ENCODE measurements at regions not wholly inside any gene's neighbourhood (a gene's known extent, or its start where the extent isn't known, plus 50 kb on each side); places are given as distances from the start of the nearest gene placed in this dataset.
"Not testable (repeated sequence)": the region's sequence is repeated elsewhere in the genome, so short reads cannot be mapped to it uniquely, and the experiment has no call there.

DNA sequence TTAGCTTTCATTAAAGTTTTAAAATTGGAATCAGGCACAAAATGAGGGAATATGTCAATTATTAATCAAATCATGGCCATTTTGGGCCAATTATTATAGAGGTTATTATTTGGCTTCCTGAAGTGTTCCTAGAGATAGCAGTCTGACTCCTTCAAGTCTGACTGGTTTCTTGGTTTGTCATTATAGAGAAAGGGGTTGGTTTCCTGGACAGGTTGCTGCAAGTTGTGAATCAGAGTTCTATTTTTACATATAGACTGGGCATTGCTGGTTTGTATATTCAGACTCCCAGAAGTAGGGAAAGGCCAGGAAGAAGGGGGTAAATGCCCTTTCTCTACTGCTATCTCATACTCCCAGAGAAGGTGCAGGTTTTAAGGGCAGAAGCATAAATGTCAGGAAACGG is 121.4 kb upstream of the CEP162 start:
- DNase-seq, result no peak

DNA sequence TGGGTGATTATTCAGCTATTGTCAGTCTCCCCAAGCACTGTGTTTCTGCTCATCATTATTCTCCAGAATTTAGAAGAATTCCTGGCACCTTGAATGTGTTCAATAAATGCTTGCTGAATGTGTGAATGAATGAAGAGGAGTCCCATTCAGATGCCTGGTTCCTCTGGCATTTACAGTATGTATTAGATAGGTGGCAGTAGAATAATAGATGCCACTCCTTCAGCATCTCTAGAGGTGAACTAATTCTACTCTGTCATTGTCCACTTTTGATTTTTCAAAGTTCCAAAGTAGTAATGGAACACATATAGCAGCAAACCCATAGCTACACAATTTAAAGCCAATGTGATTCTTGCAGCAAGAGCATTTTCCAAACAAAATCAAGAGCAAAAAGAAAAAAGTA is 118.9 kb upstream of the CEP162 start:
- no peak for DNase-seq

GRCh38 chr6:84344005-84344404 is 116.6 kb upstream of the CEP162 start:
- DNase-seq, result no peak

DNA sequence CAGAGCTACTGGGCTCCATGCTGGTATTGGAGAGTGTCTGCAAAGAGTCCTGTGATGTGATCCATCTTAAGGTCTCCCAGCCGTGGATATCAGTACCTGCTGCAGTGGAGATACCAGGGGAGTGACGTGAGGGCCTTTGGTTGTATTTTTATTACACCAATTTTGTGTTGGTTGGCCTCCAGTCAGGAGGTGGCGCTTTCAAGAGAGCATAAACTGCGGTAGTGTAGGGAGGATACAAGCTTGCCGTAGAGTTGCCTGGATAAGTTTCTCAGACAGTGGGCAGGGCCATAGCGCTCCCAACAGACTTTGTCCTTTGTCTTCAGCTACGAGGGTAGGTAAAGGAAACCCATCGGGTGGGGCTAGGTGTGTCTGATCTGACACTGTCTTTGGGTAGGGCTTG is 113.0 kb upstream of the CEP162 start:
- DNase-seq, result no peak

- DNase-seq, result no peak
Observed at GRCh38 chr6:84333842-84334241, 106.4 kb upstream of the CEP162 start.

DNA sequence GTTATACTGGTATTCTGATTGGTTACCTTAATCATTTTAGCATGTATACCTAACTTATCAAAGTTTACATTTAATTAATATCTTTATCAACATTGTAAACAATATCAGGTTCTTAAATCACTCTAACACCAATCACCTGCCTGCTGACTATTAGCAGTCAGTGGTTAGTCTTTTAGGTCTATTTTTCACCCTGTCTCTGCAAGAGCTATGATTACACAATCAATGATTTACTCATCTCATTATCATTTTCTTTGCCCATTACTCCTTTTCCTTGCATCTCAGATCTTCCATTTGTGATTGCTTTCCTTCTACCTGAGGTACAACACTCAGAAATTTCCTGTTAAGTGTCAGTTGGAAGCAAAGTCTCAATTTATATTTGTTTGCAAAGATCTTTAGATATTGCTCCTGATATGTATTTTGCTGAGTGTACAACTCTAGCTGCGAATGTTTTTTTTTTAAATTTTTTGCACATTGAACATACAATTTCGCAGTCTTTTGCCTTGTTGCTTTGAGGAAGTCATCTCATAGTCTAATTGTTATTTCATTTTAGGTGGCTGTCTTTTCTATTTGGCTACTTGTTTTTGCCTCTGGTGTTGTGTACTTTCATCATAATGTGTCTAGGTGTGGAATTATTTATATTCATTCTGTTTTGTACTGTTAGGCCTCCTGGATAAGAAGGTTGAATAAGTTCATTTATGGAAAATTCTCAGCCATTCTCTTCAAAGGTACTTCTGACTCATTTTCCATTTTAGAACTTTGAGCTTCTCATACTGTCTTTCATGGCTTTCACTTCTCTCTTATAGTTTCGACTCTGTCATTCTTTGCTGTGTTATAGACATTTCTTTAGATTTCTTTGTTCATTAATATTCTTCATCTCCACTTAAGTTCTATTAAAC is 104.9 kb upstream of the CEP162 start:
- DNase-seq, result no peak

DNA sequence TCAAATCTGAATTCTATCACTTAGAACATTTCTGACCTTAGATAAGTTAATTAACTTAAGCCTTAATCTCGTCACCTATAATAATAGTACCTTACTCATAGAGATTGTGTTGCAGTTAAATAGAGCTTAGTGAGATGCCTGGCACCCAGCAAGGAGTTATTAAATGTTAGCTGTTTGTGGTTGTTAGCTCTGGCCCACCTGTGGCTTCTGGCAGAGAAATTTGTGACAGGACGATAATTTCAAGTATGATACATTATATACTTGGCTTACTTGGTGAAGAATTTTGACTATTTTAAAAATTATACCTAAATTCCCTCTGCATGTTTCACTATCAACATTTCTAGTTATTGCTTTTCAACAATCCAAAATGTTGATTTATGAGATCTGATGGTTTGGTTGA is 102.9 kb upstream of the CEP162 start:
- no peak for DNase-seq

GRCh38 chr6:84329516-84329915 is 102.1 kb upstream of the CEP162 start:
- no peak for DNase-seq

DNA sequence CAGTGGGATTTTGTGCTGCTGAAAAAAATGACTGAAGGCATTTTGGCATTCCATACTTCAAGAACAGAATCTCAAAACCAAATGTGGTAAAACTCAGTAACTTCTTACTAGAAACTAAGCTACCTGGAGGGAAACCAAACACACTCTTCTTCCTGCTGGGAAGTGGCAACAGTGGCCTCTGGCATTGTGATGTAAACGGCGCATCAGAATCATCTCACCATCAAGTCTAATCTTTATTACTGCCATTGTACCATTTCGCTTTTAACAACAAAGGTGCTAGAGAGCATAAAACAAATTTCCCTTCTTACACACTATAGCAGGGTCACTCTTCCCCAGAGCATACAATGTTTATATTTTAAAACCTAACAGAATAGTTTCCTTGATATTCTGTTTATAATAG is 101.6 kb upstream of the CEP162 start:
- DNase-seq, result no peak

- no peak for DNase-seq
Observed at GRCh38 chr6:84317463-84317862, 90.0 kb upstream of the CEP162 start.

DNA sequence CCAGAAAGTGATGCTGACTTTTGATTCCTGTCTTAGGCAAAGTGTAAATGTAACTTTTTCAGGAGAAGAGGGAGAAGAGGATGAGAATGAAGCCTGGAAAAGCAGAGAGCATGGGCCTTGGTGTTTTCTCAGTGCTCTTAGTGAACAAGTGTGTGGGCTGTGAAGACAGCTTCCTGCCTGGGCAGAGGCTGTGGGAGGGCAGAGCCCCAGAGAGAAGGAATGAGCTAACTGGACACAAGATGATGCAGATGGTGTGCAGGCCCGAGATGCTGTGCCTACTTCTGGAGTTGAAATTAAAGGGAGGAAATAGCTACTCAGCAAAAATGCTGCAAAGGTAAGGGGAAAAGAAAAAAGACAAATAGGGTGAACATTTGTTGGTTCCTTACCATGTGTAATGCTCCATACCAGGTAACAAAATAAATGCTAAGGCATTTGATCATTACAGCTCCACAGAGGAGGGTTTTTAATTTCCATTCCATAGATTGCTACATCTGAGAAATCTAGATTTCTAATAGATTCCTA is 87.0 kb upstream of the CEP162 start:
- DNase-seq, result no peak

DNA sequence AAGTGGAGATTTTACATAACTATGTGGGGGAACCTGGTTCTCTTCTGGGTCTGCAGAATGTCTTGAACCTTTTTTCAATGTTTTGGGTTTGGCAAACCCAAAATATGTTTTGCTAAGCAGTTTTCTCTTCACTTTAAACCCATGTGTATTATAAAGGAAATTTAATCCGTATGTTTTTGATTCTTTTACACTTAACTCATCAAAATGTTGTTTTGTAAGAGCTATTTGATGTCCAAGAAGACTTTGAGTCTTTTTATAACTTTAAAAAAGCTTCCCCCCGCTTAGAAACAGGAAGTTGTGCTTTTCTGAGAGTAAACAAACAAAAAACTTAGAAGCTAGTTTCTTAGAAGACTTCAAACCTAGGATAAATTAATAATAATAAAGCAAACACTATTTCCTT is 81.9 kb upstream of the CEP162 start:
- DNase-seq, result no peak

DNA sequence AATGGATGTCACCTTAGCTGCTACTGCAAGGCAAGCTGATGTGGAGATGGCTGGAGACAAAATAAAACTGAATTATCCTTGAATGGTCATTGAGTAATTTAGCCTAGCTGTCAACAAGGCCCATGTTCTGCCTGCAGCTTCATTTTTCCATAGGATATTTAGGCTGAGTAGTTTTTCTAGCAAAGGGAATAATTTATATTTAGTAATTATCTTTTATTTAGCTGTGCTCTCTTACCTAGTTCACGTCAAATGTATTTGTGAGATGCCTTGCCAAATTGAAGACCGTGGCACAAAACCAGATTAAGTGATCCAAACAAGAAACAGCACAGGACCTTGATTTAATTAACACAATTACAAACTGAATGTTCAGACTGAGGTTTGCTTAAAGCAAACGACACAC is 77.4 kb upstream of the CEP162 start:
- no peak for DNase-seq

- not testable (repeated sequence) for DNase-seq
Observed at GRCh38 chr6:84291033-84291432, 63.6 kb upstream of the CEP162 start.

GRCh38 chr6:84284428-84285049 is 57.1 kb upstream of the CEP162 start:
- DNase-seq, result no peak

DNA sequence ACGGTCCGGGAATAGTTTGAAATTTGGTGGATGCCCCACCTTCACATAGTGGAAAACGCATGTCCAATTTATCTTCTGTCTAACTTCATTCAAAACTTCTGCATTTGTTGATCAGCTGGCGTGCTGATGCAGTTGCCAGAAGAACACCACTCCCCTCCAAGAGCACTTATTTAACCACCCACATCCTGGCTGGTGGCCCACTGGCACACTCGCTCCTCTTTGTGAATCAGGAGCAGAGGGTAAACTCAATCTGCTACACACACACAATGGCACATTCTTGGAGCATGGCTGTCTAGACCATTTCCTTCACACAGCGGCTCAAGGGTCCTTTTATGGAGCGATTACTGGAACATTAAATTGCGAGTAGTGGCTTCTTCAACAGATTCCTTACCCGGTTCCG is 55.1 kb upstream of the CEP162 start:
- no peak for DNase-seq

DNA sequence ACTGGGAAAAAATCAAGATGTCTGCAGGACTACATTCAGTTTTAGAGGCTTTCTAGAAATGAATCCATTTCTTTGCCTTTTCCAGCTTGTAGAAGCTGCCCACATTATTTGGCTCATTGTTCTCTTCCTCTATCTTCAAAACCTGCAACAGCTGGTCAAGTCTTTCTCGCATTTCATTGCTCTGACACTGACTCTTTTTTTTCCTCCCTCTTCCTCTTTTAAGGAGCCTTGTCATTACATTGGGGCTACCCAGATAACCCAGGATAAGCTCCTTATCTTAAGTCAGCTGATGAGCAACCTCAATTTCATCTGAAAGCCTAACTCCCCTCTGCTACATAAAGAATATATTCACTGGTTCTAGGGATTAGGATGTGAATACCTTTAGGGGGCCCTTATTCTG is 53.2 kb upstream of the CEP162 start:
- no peak for DNase-seq

DNA sequence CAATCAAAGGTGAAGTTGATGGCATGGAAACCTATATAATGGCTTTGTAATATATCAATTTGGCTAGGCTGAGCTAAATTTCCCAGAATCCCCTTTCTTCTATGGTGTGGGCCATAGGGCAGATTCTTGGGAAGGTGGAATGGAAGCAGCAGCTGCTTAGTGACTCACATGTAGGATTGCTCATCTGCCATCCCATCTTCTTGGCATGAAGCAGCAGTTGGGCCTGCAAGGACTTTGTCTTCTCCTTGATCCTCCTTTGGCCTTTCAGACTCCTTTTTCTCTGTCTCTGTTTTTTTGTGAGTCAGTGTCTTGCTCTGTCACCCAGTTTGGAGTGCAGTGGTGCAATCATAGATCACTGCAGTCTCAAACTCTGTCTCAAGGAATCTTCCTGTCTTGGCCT is 52.6 kb upstream of the CEP162 start:
- no peak for DNase-seq

DNA sequence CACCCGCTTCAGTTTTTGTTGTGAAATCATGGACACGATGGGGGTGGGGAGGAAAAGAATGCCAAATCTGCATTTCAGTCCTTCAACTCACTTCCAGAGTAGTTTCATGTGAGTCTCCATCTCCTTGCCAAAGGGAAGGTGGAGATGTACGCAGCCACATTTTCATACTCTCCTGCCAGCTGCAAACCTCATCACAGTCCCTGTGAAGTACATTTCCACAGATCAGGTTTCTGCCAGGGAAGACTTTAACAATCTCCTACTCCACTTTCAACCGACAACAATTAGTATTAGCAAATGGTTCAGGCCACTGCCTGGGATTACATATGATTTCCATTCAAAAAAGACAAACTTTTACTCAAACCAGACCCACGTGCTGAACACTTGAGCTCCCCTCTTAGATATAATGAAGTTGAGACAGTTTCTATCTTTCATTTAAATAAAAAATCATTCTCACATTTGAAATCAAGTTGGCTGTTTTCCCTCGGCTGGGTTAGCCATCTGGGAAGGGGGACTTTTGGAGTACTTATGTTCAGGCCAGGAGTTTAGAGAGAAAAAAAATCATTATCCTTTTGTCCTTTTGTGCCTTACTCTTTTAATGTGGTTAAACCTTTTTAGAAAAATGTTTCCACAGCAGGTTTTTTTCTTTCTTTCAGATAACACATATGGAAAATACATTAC is 51.0 kb upstream of the CEP162 start:
- DNase-seq, result no peak
